IMR-90 (cell line): ENCODE measurements at regions not wholly inside any gene's neighbourhood (a gene's known extent, or its start where the extent isn't known, plus 50 kb on each side); places are given as distances from the start of the nearest gene placed in this dataset.

ENCODE experiments used
- ATAC-seq: fragments of 200-7000 bp; cut with Tn5 transposase; 2 replicates; pipeline ENCODE4 v1.9.1; 2020; ENCODE audit warnings: low read depth, mild to moderate bottlenecking, moderate library complexity
- BruUV-seq: library from RNA; stranded (reverse); fragments of 400-500 nt; replicated peaks from 2 replicates; lab custom pipeline; 2021; lab: Mats Ljungman, UMichigan
- CTCF ChIA-PET: fragments of 300-600 bp; formaldehyde crosslinking; extraction: SDS; loops from one replicate; lab custom pipeline; 2021; ENCODE audit warnings: antibody characterized with exemption; lab: Yijun Ruan, JAX
- POLR2A ChIA-PET: fragments of 300-600 bp; sonication (Branson Sonifier 250); formaldehyde crosslinking; loops from one replicate; lab custom pipeline; 2022; ENCODE audit warnings: antibody characterized with exemption; ENCODE audit not compliant: unreplicated experiment; lab: Charles Lee
- DNase-seq: peaks from one replicate; pipeline ENCODE4 v3.0.0; 2013
- H2AFZ ChIP-seq: replicated peaks from 2 replicates; pipeline ENCODE3; 2013; ENCODE audit warnings: low read length, mild to moderate bottlenecking; ENCODE audit not compliant: poor library complexity
- H2AK5ac ChIP-seq: 2 replicates; pipeline ENCODE4 v1.6.1; 2013; ENCODE audit warnings: low read depth, low read length, inconsistent platforms
- H2AK9ac ChIP-seq: replicated peaks from 2 replicates; pipeline ENCODE3; 2013; ENCODE audit warnings: mild to moderate bottlenecking, low read depth, low read length, moderate library complexity; ENCODE audit not compliant: poor library complexity
- H2BK120ac ChIP-seq: 2 replicates; pipeline ENCODE4 v1.6.1; 2013; ENCODE audit warnings: low read depth, low read length, inconsistent platforms
- H2BK15ac ChIP-seq: 3 replicates; pipeline ENCODE4 v1.6.1; 2013; ENCODE audit warnings: low read depth, low read length, inconsistent platforms
- H2BK20ac ChIP-seq: 2 replicates; pipeline ENCODE4 v1.6.1; 2013; ENCODE audit warnings: low read depth, mild to moderate bottlenecking, inconsistent platforms, low read length, moderate library complexity
- H2BK5ac ChIP-seq: 2 replicates; pipeline ENCODE4 v1.6.1; 2013; ENCODE audit warnings: mild to moderate bottlenecking, low read depth, low read length, inconsistent platforms; ENCODE audit not compliant: poor library complexity, severe bottlenecking
- H3K14ac ChIP-seq: replicated peaks from 2 replicates; pipeline ENCODE4 v1.6.1; 2013; ENCODE audit warnings: low read depth, low read length, inconsistent platforms
- H3K18ac ChIP-seq: 2 replicates; pipeline ENCODE4 v1.6.1; 2013; ENCODE audit warnings: low read depth, low read length, control low read depth
- H3K23ac ChIP-seq: 2 replicates; pipeline ENCODE4 v1.6.1; 2013; ENCODE audit warnings: low read depth, low read length, inconsistent platforms
- H3K27ac ChIP-seq: 2 replicates; pipeline ENCODE4 v1.5.1; 2013; ENCODE audit warnings: mild to moderate bottlenecking, control low read depth, low read length; ENCODE audit not compliant: insufficient read depth
- H3K27me3 ChIP-seq: 2 replicates; pipeline ENCODE4 v1.6.1; 2013; ENCODE audit warnings: low read length; ENCODE audit not compliant: control insufficient read depth, insufficient read depth
- H3K36me3 ChIP-seq: 2 replicates; pipeline ENCODE4 v1.6.1; 2013; ENCODE audit warnings: low read length, mixed read lengths; ENCODE audit not compliant: control insufficient read depth, insufficient read depth
- H3K4ac ChIP-seq: 2 replicates; pipeline ENCODE4 v1.6.1; 2013; ENCODE audit warnings: low read depth, low read length, inconsistent platforms
- H3K4me1 ChIP-seq: 2 replicates; pipeline ENCODE4 v1.6.1; 2013; ENCODE audit warnings: low read length, mixed read lengths; ENCODE audit not compliant: control insufficient read depth, insufficient read depth
- H3K4me2 ChIP-seq: 2 replicates; pipeline ENCODE4 v1.6.1; 2013; ENCODE audit warnings: low read depth, mild to moderate bottlenecking, control low read depth, low read length, moderate library complexity
- H3K4me3 ChIP-seq: 2 replicates; pipeline ENCODE4 v1.5.1; 2013; ENCODE audit warnings: low read depth, mild to moderate bottlenecking, control low read depth, low read length, moderate library complexity; ENCODE audit not compliant: insufficient read depth
- H3K56ac ChIP-seq: 2 replicates; pipeline ENCODE4 v1.6.1; 2013; ENCODE audit warnings: low read length, inconsistent platforms; ENCODE audit not compliant: insufficient read depth; ENCODE audit errors: extremely low read depth
- H3K79me1 ChIP-seq, 2 experiments: 2 replicates each; pipeline ENCODE4 v1.6.1; 2013; ENCODE audit warnings: low read length in 2 of 2, inconsistent platforms in 1 of 2, low read depth in 1 of 2
- H3K9ac ChIP-seq: 2 replicates; pipeline ENCODE4 v1.6.1; 2013; ENCODE audit warnings: low read depth, low read length, control low read depth
- H3K9me1 ChIP-seq: 2 replicates; pipeline ENCODE4 v1.6.1; 2013; ENCODE audit warnings: low read length, inconsistent platforms; ENCODE audit not compliant: insufficient read depth
- H3K9me3 ChIP-seq: 2 replicates; pipeline ENCODE4 v1.6.1; 2013; ENCODE audit warnings: low read length; ENCODE audit not compliant: control insufficient read depth, insufficient read depth
- H4K20me1 ChIP-seq: 2 replicates; pipeline ENCODE4 v1.6.1; 2013; ENCODE audit warnings: low read length, inconsistent platforms; ENCODE audit not compliant: insufficient read depth
- H4K5ac ChIP-seq: 2 replicates; pipeline ENCODE4 v1.6.1; 2013; ENCODE audit warnings: mild to moderate bottlenecking, low read depth, low read length, control low read depth
- H4K8ac ChIP-seq, 2 experiments: 2 replicates each; pipeline ENCODE4 v1.6.1; 2013; ENCODE audit warnings: low read depth in 2 of 2, low read length in 2 of 2, control low read depth in 1 of 2, inconsistent platforms in 1 of 2
- H4K91ac ChIP-seq: 2 replicates; pipeline ENCODE4 v1.6.1; 2013; ENCODE audit warnings: low read depth, low read length, inconsistent platforms; ENCODE audit not compliant: insufficient read depth
- CEBPB ChIP-seq: IDR thresholded peaks from 2 replicates; pipeline ENCODE4 v1.6.1; 2012; ENCODE audit warnings: low read depth, low read length, improper control_type of control experiment
- CTCF ChIP-seq: conservative IDR thresholded peaks from 2 replicates; pipeline ENCODE4 v1.5.1; 2012; ENCODE audit warnings: mild to moderate bottlenecking, low read depth, low read length, improper control_type of control experiment
- WGBS, 2 experiments: methylation state at CpG; one replicate each; pipeline versions ENCODE4 v1.1.5 to v1.1.7; 2013; ENCODE audit warnings: missing lambda C conversion rate in 2 of 2; ENCODE audit not compliant: insufficient read length in 1 of 2; ENCODE audit errors: extremely low coverage in 2 of 2; 5-methylcytosine and 5-hydroxymethylcytosine counted together
- dilution Hi-C: fragments of 300-500 bp; cut with HindIII; formaldehyde crosslinking; loops from one replicate; pipeline ENCODE4 v1.14.3; 2018; ENCODE audit warnings: low sequenced_read_pairs; ENCODE audit not compliant: unreplicated experiment
- in situ Hi-C: fragments of 300-500 bp; cut with MboI; formaldehyde crosslinking; loops from 3 replicates; pipeline ENCODE4 v1.14.3; 2019; ENCODE audit warnings: low sequenced_read_pairs, inconsistent platforms, mixed read lengths
- intact Hi-C: fragments of 100-400 bp; cut with micrococcal nuclease; formaldehyde crosslinking; loops from 2 replicates; pipeline ENCODE4 v1.10.0; 2022

GRCh38 chr5:159824188-159825161 lies 91.8 kb upstream of the ADRA1B start:
- in situ Hi-C loops, result no loop called here
- Histone ChIP-seq H3K4ac (no peak overlapping the region), H3K27me3 (0 out of 2 replicates have a peak, but pooled peaks cover 2% of the 10 kb centered on the region), H3K9ac (no peak overlapping the region), H3K27ac (no peak overlapping the region), H2BK15ac (no peak overlapping the region), H3K9me3 (no peaks in the 10 kb centered on the region), H3K4me3 (no peak overlapping the region), H3K18ac (no peak overlapping the region), H2BK5ac (no peak overlapping the region), H4K20me1 (no peaks in the 10 kb centered on the region), H3K36me3 (no peaks in the 10 kb centered on the region), H4K8ac (no peak overlapping the region), H3K9me1 (peaks cover 14% of the 10 kb centered on the region), H3K56ac (no peak overlapping the region), H4K91ac (no peak overlapping the region), H2BK20ac (no peak overlapping the region), H3K79me1 (no peaks in the 10 kb centered on the region), H2AK9ac (no peak overlapping the region), H2AK5ac (no peak overlapping the region), H3K14ac (no peak overlapping the region), H2BK120ac (no peak overlapping the region), H3K23ac (no peak overlapping the region), H4K5ac (no peak overlapping the region), H3K4me1 (peaks cover 12% of the 10 kb centered on the region), H2AFZ (peak overlapping the region; percentile 48), H3K4me2 (0 out of 2 replicates have a peak overlapping the region, but pooled peaks have one; percentile 30)
- no CpG with 5 or more reads among the region's 6 CpGs for WGBS, 2 experiments
- CTCF ChIA-PET, result no interaction called here
- peak; percentile 77 for TF ChIP-seq CEBPB
- TF ChIP-seq CTCF, result no peak
- DNase-seq (no peak), ATAC-seq (no peak)
- intact Hi-C loops, result no loop called here
- no TSS peak for BruUV-seq
- POLR2A ChIA-PET, result no interaction called here
- dilution Hi-C loops, result no loop called here
